ENCODE measurements at regions not wholly inside any gene's neighbourhood (a gene's known extent, or its start where the extent isn't known, plus 50 kb on each side); places are given as distances from the start of the nearest gene placed in this dataset.

DNA sequence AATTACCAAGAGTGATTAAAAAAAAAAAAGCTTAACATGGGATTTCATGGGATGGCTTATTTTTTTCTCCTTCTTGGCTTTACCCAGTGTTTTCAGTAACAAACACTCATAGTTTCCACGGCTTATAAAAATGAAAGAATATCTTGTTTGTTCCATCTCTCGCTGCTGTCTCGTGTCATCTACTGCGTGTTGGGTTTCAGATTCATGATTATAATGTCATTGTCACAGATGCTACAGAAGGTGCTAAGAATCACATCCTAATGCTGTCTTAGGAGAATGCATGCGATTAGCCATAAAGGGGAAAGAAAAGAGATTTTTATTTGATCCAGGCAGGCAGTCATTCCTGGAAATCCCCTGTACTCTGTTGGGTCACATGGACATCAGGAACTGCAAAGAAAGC, 1267.6 kb upstream of the TMEM132C start:
- TF ChIP-seq, protein P1, sequence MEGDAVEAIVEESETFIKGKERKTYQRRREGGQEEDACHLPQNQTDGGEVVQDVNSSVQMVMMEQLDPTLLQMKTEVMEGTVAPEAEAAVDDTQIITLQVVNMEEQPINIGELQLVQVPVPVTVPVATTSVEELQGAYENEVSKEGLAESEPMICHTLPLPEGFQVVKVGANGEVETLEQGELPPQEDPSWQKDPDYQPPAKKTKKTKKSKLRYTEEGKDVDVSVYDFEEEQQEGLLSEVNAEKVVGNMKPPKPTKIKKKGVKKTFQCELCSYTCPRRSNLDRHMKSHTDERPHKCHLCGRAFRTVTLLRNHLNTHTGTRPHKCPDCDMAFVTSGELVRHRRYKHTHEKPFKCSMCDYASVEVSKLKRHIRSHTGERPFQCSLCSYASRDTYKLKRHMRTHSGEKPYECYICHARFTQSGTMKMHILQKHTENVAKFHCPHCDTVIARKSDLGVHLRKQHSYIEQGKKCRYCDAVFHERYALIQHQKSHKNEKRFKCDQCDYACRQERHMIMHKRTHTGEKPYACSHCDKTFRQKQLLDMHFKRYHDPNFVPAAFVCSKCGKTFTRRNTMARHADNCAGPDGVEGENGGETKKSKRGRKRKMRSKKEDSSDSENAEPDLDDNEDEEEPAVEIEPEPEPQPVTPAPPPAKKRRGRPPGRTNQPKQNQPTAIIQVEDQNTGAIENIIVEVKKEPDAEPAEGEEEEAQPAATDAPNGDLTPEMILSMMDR (IDR thresholded peaks at IDR 0.05; ENCODE audit: borderline replicate concordance, insufficient read depth, low read depth, low read length) = no peak
- H3K4me3 ChIP-seq (ENCODE audit: low read depth, low read length) = no peak overlapping the region

DNA sequence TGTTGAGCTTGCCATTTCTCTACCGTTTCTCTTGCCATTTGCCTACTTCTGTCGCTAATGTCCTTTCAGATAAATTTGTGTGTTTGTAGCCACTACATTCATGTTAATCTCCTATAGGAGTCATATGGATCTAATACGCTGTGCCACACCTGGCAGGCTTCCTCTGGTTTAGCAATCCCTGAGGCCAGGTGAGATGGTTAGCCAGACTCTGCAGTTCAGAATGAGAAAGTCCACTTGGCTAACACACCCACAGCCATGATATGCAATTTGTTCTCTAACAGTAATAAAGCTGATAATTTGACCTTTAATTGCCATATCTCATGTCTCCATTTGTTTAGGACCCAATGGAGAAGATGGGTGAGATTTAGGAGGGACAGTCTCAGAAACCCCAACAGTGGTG, 1261.6 kb upstream of the TMEM132C start:
- no peak overlapping the region for H3K4me3 ChIP-seq (ENCODE audit: low read depth, low read length)
- TF ChIP-seq, protein P1 (IDR thresholded peaks at IDR 0.05; ENCODE audit: borderline replicate concordance, insufficient read depth, low read depth, low read length) = no peak

DNA sequence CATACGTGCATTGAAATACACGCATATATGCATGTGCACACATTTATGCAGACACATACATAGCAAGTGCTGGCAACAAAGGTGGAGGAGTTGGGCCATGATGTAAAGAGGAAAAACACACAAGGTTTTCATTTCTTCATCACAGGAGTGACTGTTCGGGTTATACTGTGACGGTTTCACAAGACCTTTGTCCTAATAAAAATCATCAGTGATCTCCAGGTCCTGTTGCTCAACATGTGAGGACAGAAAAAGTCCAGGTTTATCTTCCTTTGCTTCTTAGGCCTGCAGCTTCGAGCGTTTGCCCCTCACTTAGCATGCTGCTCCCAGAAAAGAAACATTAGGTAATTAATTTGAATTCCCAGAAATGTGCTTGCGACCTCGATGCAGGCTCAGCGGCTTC, 1260.0 kb upstream of the TMEM132C start:
- TF ChIP-seq, protein P1 (IDR thresholded peaks at IDR 0.05; ENCODE audit: borderline replicate concordance, insufficient read depth, low read depth, low read length) = no peak
- H3K4me3 ChIP-seq (ENCODE audit: low read depth, low read length) = no peak overlapping the region

DNA sequence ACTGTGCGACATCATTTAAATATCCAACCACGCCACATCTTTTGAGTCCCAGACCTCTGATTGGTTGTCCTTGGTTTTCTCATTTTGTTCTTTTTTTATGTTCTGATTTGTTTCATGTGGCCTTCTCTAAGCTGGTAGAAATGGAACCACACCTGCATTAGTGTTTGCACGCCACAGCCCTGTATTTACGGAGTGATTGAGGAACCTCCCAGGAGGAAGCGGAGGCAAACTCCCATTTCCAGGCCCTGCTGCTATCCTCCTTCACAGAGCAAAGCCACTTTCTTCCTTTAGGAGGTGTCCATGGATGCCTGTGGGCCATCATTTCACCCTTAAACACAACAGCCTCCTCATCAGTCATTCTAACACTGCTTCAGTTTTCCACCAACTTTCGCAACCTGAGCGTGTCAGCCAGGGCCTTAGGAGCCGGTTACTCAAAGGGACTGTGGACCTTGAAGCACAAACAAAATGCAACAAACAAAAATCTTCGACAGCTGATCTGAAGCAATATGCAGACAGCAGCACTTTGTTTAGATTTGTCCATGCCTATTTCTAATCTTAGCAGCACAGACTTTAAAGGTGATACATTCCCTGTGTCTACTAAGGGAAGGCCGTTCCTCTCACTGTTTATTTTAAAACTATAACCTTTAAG, 1258.1 kb upstream of the TMEM132C start:
- TF ChIP-seq, protein P1 (IDR thresholded peaks at IDR 0.05; ENCODE audit: borderline replicate concordance, insufficient read depth, low read depth, low read length) = no peak

DNA sequence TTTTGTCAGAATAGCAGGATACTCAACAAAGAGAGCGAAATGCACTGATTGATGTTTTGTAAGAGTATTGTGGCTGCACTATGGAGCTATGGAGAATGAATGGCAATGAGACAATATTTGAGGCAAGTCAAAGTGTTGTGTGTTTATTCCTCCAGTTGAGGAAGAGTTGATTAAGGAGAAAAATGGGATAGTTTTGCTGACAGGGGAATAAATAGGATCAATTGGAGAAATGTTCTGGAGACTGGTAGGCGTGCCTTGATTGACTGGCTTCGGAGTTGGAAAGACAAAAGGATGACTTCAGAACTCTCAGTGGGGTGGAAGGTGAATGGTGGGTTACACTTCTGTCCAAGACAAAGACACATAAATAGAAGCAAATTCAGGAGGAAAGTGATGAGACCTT, 1254.9 kb upstream of the TMEM132C start:
- H3K4me3 ChIP-seq (ENCODE audit: low read depth, low read length) = no peak overlapping the region
- TF ChIP-seq, protein P1 (IDR thresholded peaks at IDR 0.05; ENCODE audit: borderline replicate concordance, insufficient read depth, low read depth, low read length) = no peak

More for the DNA sequence above, 1258.1 kb upstream of the TMEM132C start:
- H3K4me3 ChIP-seq (ENCODE audit: low read depth, low read length) = no peak overlapping the region

DNA sequence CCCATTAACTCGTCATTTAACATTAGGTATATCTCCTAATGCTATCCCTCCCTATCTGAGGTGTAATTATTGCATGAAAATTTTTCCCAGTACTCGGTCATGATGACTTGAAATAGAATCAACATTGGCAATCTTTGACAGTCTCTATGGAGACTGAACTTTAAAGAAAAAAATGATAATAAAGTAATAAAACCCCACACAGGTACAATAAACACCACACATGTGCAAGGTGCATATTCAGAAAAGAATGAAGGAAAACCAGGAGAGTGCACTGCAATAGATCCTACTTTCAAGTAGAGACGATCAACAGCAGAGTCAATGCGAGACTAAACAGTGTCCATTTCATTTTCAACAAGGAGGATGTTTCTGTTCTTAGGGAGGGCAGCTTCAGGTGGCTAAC, 1253.8 kb upstream of the TMEM132C start:
- no peak overlapping the region for H3K4me3 ChIP-seq (ENCODE audit: low read depth, low read length)
- TF ChIP-seq, protein P1 (IDR thresholded peaks at IDR 0.05; ENCODE audit: borderline replicate concordance, insufficient read depth, low read depth, low read length) = no peak

DNA sequence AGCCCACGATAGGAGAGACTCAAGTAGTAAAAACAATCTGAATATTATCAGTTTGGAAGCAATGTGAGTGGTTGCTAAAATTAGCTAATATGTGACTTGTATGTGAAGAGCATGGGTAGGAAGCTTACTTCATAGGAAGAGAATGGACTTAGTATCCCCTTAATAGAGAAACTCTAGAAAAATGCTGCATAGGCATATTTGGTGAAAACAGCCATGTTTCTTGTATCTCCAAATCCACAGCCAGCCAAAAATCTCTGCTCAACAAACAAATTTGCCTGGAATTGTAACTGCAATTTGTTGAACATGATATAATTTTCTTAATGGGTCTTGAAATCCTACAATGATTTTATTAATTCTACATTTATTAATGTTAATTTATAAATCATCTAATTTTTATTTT, 1252.9 kb upstream of the TMEM132C start:
- TF ChIP-seq, protein P1 (IDR thresholded peaks at IDR 0.05; ENCODE audit: borderline replicate concordance, insufficient read depth, low read depth, low read length) = no peak

More for the DNA sequence above, 1252.9 kb upstream of the TMEM132C start:
- no peak overlapping the region for H3K4me3 ChIP-seq (ENCODE audit: low read depth, low read length)

Measured in GM12875 (cell line).